BLaER1 (cell line): ENCODE measurements at regions not wholly inside any gene's neighbourhood (a gene's known extent, or its start where the extent isn't known, plus 50 kb on each side); places are given as distances from the start of the nearest gene placed in this dataset.

Experiments used
- H3K27ac ChIP-seq: shearing (Covaris generic); formaldehyde crosslinking; 2 replicates; pipeline ENCODE4 v1.8.1; 2022
- H3K27me3 ChIP-seq: shearing (Covaris generic); formaldehyde crosslinking; 2 replicates; pipeline ENCODE4 v1.8.1; 2022
- H3K36me3 ChIP-seq: shearing (Covaris generic); formaldehyde crosslinking; 2 replicates; pipeline ENCODE4 v1.8.1; 2022
- H3K4me1 ChIP-seq: shearing (Covaris generic); formaldehyde crosslinking; 2 replicates; pipeline ENCODE4 v1.8.1; 2022
- H3K4me2 ChIP-seq: shearing (Covaris generic); formaldehyde crosslinking; 2 replicates; pipeline ENCODE4 v1.8.1; 2022
- H3K4me3 ChIP-seq: shearing (Covaris generic); formaldehyde crosslinking; 2 replicates; pipeline ENCODE4 v1.8.1; 2022
- H3K9ac ChIP-seq: shearing (Covaris generic); formaldehyde crosslinking; 2 replicates; pipeline ENCODE4 v1.8.1; 2022
- H3K9me3 ChIP-seq: shearing (Covaris generic); formaldehyde crosslinking; 2 replicates; pipeline ENCODE4 v1.8.1; 2022
- H4K20me1 ChIP-seq: shearing (Covaris generic); formaldehyde crosslinking; 2 replicates; pipeline ENCODE4 v1.8.1; 2022
- Cebpa-rat ChIP-seq: shearing (Covaris generic); IDR thresholded peaks from 2 replicates; pipeline ENCODE4 v1.8.1; 2022

DNA sequence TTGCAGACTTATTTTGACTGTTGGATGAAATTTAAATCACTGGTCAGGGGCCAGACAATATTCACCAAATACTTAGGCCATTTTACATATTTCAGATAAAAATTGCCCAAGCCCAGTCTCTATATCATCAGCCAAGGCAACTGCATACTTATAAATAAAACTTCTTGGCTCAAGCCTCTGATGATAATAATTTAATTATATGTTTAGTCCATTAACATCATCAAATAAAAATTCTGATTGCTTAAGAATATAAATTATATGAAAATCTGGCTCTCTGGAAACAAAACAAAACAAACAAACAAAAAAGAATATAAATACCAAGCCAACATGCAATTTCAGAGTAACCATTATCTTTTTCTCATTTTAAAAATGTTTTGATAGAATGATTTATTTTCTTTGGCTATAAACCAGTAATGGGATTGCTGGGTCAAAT is 165.2 kb downstream of the BTG1 start:
- H3K4me3 ChIP-seq = no peak overlapping the region
- H4K20me1 ChIP-seq = no peaks in the 10 kb centered on the region
- no peak overlapping the region for H3K27ac ChIP-seq
- no peaks in the 10 kb centered on the region for H3K27me3 ChIP-seq
- H3K36me3 ChIP-seq = no peaks in the 10 kb centered on the region
- H3K4me1 ChIP-seq = 0 out of 2 replicates have a peak, but pooled peaks cover 5% of the 10 kb centered on the region
- H3K4me2 ChIP-seq = no peak overlapping the region
- peaks cover 6% of the 10 kb centered on the region; the same call in 1 of the 2 replicates for H3K9me3 ChIP-seq
- TF ChIP-seq Cebpa-rat = no peak
- H3K9ac ChIP-seq = no peak overlapping the region

DNA sequence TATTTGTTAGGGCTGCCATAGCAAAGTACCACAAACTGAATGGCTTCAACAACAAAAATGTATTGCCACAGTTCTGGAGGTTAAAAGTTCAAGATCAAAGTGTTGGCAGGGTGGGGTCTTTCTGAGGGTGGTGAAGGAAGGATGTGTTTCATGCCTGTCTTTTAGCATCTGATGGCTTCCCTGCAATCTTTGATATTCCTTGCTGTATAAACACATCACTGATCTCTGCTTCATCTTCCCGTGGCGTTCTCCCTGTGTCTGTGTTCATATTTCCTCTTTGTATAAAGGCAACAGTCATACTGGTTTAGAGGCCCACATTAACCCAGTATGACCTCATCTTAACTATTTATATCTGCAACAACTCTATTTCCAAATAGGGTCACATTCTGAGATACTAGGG is 167.5 kb downstream of the BTG1 start:
- TF ChIP-seq Cebpa-rat = no peak
- Histone ChIP-seq H3K36me3 (no peaks in the 10 kb centered on the region), H3K4me1 (no peaks in the 10 kb centered on the region), H3K4me3 (no peak overlapping the region), H3K4me2 (no peak overlapping the region), H3K27me3 (no peaks in the 10 kb centered on the region), H3K27ac (no peak overlapping the region), H3K9me3 (peaks cover 6% of the 10 kb centered on the region; the same call in 1 of the 2 replicates), H3K9ac (no peak overlapping the region), H4K20me1 (no peaks in the 10 kb centered on the region)

DNA sequence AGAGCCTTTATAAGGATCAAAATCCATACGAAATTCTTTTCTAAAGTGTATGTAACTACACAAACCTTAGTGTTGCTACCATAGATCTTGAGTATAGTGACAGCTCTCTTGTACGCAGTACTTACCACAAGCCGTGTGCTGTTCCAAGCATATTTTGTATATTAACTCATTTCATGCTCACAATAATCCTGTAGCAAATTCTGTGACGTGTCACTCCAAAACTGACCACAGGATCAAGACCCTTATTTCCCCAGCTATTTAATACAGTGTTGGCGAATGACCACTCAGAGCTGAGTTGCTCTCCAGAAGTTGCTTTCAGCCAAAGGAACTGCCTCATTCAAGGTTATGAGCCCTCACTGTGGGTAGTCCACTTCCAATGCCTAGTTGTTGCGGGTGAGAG is 169.8 kb downstream of the BTG1 start:
- no peaks in the 10 kb centered on the region for H3K4me1 ChIP-seq
- H3K9ac ChIP-seq = no peak overlapping the region
- H4K20me1 ChIP-seq = no peaks in the 10 kb centered on the region
- H3K36me3 ChIP-seq = no peaks in the 10 kb centered on the region
- H3K27me3 ChIP-seq = no peaks in the 10 kb centered on the region
- H3K9me3 ChIP-seq = peaks cover 6% of the 10 kb centered on the region; the same call in 1 of the 2 replicates
- no peak for TF ChIP-seq Cebpa-rat
- no peak overlapping the region for H3K4me3 ChIP-seq
- H3K4me2 ChIP-seq = no peak overlapping the region
- no peak overlapping the region for H3K27ac ChIP-seq

DNA sequence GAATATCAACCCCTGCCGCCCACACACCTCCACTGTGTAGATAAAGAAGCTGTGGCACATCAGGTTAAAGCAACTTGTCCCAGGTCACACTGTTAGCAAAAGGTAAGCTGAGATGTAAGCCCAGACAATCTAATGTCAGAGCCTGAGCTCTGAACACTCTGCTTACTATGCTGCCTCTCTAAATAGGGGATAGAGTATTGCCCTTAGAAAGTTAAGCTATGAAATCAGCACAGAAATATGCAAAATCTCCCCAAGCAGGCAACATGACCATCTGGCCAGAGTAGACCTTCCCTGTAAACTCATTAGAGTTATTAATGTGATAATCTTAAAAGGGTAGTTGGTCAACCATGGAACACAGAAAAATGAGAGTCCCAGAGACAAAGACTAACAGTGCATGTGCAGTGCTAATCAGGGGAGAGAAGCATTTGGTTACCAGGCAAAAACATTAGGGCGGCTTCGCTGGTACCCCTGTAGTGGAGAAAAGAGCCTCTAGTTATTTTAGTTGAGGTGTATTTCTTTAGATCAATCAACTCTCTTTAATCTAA is 171.0 kb downstream of the BTG1 start:
- no peaks in the 10 kb centered on the region for H3K4me1 ChIP-seq
- no peak overlapping the region for H3K4me3 ChIP-seq
- no peak overlapping the region for H3K9ac ChIP-seq

DNA sequence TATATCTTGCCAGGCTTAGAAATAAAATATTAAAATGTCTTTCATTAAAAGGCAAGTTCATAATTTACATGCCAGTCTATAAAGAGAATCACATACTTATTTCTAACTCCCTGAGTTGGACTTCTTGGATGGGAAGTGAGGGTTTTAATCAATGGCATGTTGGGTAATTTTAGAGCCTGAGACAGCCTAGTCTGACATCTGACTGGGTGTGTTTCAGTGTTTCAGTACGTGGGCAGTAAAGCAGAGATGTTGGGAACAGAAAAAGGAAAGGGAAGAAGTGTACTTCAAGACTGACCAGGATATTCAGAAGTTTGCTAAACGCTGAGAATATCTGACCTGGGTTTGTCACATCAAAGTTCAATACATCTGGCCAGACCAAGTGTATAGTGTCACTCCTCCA is 171.8 kb downstream of the BTG1 start:
- Histone ChIP-seq H3K4me3 (no peak overlapping the region), H3K9ac (no peak overlapping the region), H3K27me3 (no peaks in the 10 kb centered on the region), H3K4me1 (no peaks in the 10 kb centered on the region), H3K9me3 (peaks cover 18% of the 10 kb centered on the region), H4K20me1 (no peaks in the 10 kb centered on the region), H3K27ac (no peak overlapping the region), H3K4me2 (no peak overlapping the region), H3K36me3 (no peaks in the 10 kb centered on the region)
- TF ChIP-seq Cebpa-rat = no peak

More for the DNA sequence above, 171.0 kb downstream of the BTG1 start:
- no peaks in the 10 kb centered on the region for H3K36me3 ChIP-seq
- H3K27ac ChIP-seq = no peak overlapping the region
- peaks cover 18% of the 10 kb centered on the region for H3K9me3 ChIP-seq
- H3K27me3 ChIP-seq = no peaks in the 10 kb centered on the region
- H3K4me2 ChIP-seq = no peak overlapping the region
- no peaks in the 10 kb centered on the region for H4K20me1 ChIP-seq
- no peak for TF ChIP-seq Cebpa-rat

DNA sequence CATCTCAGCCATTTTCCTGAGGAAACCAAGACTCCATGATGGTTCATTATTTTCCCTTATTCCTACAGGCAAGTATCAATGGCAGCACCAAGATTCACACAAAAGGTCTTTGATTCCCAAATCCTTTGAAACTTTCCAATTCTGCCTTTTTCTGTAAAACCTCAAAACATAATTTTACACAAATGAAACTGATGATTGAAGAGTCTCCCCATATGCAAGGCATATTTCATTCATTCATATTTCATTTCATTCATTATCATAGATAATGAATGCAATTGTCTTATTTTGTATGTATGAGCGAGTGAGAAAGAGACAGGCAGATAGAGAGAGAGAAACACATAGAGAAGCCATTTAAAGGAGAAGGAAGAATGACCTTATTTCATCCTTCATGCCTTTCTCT is 172.8 kb downstream of the BTG1 start:
- Histone ChIP-seq H3K4me2 (no peak overlapping the region), H4K20me1 (no peaks in the 10 kb centered on the region), H3K9me3 (peaks cover 18% of the 10 kb centered on the region), H3K9ac (no peak overlapping the region), H3K4me3 (no peak overlapping the region), H3K27me3 (no peaks in the 10 kb centered on the region), H3K27ac (no peak overlapping the region), H3K36me3 (no peaks in the 10 kb centered on the region), H3K4me1 (no peaks in the 10 kb centered on the region)
- no peak for TF ChIP-seq Cebpa-rat

DNA sequence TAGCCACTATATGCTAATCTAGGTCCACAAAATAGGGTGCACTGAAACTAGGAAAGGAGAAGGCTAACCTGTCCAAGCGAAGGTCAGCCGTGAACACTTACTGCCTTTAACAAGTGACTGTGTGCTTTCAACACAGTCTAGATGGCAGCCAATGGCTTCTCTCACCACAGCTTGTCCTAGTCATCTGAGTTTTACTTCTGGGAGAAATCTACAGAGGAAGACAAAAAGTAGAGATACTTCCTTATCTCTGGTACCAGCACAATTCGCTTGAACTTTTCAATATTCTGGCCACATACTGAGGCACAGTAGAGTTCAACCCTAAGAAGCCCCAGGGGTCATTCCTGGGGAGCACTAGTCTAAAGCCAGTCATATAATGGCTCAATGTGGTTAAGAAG is 176.9 kb downstream of the BTG1 start:
- no peaks in the 10 kb centered on the region for H3K36me3 ChIP-seq
- no peak overlapping the region for H3K27ac ChIP-seq
- H4K20me1 ChIP-seq = no peaks in the 10 kb centered on the region
- H3K4me1 ChIP-seq = no peaks in the 10 kb centered on the region
- H3K4me2 ChIP-seq = no peak overlapping the region
- peaks cover 12% of the 10 kb centered on the region; the same call in 1 of the 2 replicates for H3K9me3 ChIP-seq
- no peak overlapping the region for H3K9ac ChIP-seq
- H3K4me3 ChIP-seq = no peak overlapping the region
- TF ChIP-seq Cebpa-rat = no peak
- no peaks in the 10 kb centered on the region for H3K27me3 ChIP-seq

DNA sequence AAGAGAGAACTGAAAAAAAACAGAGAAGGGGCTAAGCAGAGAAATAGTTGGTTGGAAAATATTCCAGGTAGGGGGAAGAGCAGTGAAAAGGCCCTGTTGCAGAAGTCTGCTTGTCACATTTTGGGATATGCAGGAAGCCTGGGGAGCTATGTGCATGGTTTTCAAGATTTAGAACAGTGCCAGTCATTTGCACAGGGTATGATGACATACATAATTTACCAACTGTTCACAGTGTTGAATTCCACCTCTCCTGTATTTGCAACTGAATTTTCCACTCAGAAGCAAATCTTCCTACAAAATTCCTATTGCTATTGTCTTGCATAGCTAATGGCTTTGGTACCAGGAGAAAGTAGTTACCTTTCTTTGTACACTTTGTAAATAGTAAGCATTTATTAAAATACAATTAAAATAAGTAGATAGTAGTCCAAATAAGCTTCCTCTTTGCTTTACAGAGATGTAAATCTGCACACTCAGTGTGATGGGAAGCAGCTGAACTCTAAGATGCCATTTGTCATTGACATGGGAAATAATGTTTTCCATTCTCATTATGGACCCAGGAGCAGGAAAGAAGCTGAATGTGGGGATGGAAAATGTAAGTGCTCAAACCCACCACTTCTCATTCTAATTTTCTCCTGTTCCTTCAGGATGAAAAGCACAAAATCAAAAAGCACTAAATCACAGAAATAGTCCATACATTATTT is 177.4 kb downstream of the BTG1 start:
- Histone ChIP-seq H3K27me3 (no peaks in the 10 kb centered on the region), H3K36me3 (no peaks in the 10 kb centered on the region), H3K27ac (no peak overlapping the region), H4K20me1 (no peaks in the 10 kb centered on the region), H3K9ac (no peak overlapping the region), H3K9me3 (peaks cover 12% of the 10 kb centered on the region; the same call in 1 of the 2 replicates), H3K4me2 (no peak overlapping the region), H3K4me1 (no peaks in the 10 kb centered on the region), H3K4me3 (no peak overlapping the region)
- TF ChIP-seq Cebpa-rat = no peak

DNA sequence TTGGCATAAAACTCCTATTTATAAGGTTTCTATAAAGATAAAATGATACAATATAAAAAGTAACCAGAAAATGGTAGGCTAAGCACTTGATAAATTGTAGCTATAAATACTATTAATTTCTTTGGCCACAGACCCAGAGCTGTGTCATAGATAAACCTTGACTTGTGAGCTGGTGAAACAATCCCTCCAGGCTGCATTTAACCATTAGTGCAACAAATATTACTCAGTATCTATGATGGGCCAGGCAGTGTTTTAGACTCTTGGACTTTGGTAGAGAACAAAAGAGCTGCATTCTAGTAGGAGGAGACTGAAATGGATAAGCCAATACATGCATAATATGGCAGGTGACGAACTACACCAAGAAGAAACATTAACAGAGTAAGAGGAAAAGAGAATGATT is 178.1 kb downstream of the BTG1 start:
- no peak overlapping the region for H3K4me3 ChIP-seq
- H3K4me1 ChIP-seq = no peaks in the 10 kb centered on the region
- H3K9me3 ChIP-seq = peaks cover 12% of the 10 kb centered on the region; the same call in 1 of the 2 replicates
- H3K27me3 ChIP-seq = no peaks in the 10 kb centered on the region
- H3K36me3 ChIP-seq = no peaks in the 10 kb centered on the region
- TF ChIP-seq Cebpa-rat = no peak
- no peak overlapping the region for H3K4me2 ChIP-seq
- no peak overlapping the region for H3K27ac ChIP-seq
- H3K9ac ChIP-seq = no peak overlapping the region
- no peaks in the 10 kb centered on the region for H4K20me1 ChIP-seq

DNA sequence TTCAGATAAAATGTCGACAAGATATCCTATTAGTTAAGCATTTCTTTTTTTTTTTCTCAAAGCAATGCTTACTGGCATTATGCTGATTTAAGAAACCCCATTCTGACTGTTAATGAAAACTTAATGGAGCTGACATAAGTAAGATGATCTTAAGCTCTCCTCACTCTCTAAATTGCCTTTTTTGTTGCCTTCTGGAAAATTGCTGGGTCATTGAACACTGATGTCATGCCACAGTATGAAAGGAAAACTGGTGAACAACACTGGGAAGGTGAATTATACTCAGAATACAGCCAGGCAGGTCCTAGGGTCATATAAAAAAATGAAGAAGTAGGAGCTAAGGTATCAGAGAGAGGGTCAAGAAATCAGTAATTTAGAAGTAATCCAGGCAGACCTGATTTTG is 179.9 kb downstream of the BTG1 start:
- Histone ChIP-seq H3K9ac (no peak overlapping the region), H3K4me1 (no peaks in the 10 kb centered on the region), H3K27ac (no peak overlapping the region), H3K9me3 (peaks cover 11% of the 10 kb centered on the region; the same call in 1 of the 2 replicates), H4K20me1 (no peaks in the 10 kb centered on the region), H3K4me3 (no peak overlapping the region), H3K4me2 (no peak overlapping the region), H3K27me3 (no peaks in the 10 kb centered on the region), H3K36me3 (no peaks in the 10 kb centered on the region)
- TF ChIP-seq Cebpa-rat = no peak

DNA sequence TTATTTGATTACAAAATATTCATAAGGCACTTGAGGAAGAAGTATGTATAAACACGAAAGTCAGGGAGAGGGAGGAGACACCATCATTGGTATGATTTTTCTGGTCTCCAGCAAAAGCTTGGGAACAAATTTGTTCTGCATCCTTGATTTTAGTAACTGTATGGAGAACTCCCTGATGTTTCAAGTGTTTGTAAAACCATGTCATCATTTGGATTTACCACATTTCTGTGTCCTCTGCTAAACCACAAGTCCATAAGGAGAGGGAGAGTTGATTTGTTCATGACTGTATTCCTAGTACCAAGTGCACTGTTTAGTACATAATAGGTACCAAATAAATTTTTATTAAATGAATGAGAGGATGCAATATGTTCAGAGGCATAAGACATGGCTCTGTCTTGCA is 181.1 kb downstream of the BTG1 start:
- Histone ChIP-seq H3K9ac (no peak overlapping the region), H3K4me3 (no peak overlapping the region), H3K4me2 (no peak overlapping the region), H3K4me1 (no peaks in the 10 kb centered on the region), H3K27me3 (no peaks in the 10 kb centered on the region), H4K20me1 (no peaks in the 10 kb centered on the region), H3K36me3 (no peaks in the 10 kb centered on the region), H3K27ac (no peak overlapping the region), H3K9me3 (no peaks in the 10 kb centered on the region)
- TF ChIP-seq Cebpa-rat = no peak
